Esophagus mucosa (tissue), 1 donor: ENCODE measurements at regions not wholly inside any gene's neighbourhood (a gene's known extent, or its start where the extent isn't known, plus 50 kb on each side); places are given as distances from the start of the nearest gene placed in this dataset.

Experiments
- ATAC-seq: fragments of 200-7000 bp; cut with Tn5 transposase; one replicate; pipeline ENCODE4 v1.9.1; 2020
- donor health status: DM: yes; HTN: yes; CAD: no.

DNA sequence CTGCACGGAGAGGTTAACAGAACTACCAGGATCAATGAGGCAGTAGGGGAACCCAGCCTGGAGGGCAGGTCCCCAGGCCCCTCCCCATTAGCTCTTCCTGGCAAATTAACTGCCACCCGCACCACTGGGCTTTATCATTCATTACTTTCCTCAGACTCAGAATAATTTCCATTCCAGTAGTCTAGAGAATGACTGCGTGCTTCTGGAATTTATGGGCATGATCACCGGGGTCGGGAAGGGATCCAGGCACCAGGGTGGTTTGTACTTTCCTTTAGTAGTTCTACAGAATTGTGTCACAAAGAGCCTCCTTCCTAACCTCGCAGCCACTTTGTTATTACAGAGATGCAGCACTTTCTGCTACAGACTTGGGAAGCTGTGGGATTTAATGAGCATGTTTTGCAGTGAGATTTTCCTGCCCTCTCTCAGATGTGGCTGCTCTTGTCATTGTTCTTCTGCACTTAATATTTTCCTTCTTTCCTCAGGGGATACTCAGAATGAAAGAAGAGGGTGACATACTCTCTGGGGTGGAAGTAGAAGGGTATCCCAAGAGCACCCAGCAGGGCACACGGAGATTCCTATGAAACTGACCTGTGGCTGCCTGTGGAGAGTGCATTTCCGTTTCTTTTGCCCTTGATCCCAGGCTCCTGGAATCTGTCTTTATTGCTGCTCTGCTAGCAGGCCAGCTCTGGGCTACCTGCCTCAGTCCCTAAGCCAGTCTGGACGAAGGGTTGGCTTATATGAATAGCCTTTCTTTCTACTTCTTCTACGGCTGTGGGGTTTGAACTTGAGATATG is 285.0 kb upstream of the SLC10A2 start:
- ATAC-seq, result no peak

DNA sequence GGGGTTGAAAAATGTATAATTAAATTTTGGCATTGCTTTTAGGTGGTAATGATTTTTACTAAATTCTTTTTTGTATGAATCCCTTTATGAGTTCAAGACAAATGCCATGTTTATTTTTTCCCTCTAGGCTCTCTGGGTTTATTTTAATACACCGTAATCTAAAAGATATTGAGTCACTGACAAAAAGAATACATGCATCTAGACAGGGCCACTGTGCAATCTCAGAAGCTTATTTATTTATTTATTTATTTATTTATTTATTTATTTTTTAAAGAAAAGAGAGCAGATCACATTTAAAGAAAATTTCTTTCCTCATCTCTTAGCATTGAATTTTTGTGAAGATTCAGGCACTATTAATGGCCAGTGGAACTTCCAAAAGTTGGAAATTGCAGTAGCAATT is 283.9 kb upstream of the SLC10A2 start:
- ATAC-seq, result no peak

DNA sequence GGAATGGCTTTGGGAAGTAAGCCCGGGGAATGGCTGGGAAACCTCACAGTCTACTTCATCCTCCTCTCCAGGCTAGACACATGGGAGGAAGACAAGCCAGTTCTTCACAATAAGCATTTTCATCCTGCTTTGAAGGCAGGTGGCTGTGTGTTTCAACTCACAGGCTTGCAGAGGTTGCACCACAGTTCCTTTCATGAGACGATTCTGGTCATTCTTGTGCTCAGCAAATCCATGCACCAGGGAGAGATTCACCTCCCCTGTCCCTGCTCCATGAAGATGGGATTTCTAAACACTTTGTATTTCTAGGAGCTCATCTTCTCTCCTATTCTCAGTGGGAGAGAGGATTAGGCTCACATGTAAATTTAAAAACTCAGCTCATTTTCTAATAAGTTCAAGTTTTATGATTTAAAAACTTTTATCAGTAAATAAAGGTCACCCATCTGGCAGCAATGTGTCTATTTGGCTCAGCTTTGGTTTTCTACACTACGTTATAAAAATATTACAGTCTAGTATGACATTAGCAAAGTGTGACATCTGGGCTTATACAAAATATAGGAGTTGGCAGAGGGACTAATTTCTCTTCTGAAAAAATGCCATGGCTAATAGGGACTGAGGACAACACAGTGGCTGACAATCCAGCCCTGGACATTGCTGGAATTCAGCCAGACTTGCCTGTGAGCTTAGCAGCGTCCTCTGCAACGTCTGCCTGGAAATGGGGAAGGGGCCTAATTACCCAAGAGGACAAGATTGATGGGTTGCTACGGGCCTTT is 283.2 kb upstream of the SLC10A2 start:
- ATAC-seq, result no peak

DNA sequence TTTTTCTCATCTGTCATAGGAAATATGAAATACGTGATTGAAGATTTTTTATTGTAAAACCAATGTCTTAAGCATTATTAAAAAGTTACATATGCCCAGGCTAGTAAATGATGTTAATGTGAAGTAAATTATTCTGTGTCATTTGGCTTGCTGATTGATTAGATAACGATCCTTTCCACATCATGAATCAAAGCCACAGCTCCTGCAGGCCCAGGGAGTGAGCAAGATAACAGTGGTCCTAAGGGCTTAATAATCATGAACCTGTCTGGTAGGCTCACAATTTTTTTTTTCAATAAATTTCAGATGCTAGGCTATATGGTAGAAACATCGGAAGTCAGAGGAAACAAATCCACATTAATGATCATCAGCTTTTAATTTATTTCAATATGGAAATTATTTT is 269.0 kb upstream of the SLC10A2 start:
- no peak for ATAC-seq

DNA sequence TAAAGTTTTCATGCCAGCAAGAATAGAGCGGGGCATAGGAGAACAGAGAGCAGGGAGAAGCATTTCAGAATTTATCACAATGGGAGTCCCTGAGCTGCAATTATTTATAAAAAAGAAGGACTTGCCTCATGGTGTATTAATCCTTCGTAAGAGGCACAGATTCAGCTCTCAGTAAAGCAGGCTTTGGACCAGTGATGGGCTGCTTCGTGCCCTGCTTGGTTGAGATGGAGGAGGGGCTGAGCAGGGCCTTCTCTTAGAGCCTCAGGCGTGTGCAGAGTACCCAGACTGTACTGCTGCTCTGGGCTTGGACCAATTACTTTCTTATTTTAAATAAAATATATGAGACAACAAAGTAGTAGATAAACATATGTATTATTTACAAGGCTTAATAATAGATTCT is 265.7 kb upstream of the SLC10A2 start:
- ATAC-seq, result no peak

DNA sequence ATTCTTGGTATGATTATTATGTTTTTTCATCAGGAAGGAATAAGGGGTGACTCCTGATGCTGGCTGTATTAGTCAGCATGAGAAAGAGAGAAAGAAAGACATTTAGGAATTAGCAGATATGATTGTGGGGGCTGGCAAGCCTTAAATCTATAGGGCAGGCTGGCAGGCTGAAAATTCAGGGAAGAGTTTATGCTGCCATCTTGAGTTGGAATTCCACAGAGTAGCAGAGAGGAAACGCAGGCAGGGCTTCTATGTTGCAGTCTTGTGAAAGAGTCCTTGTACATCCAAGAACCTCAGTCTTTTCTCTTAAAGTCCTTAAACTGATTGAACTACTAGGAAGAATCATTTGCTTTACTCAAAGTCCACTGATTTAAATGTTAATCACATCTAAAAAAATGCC is 262.7 kb upstream of the SLC10A2 start:
- ATAC-seq, result no peak

DNA sequence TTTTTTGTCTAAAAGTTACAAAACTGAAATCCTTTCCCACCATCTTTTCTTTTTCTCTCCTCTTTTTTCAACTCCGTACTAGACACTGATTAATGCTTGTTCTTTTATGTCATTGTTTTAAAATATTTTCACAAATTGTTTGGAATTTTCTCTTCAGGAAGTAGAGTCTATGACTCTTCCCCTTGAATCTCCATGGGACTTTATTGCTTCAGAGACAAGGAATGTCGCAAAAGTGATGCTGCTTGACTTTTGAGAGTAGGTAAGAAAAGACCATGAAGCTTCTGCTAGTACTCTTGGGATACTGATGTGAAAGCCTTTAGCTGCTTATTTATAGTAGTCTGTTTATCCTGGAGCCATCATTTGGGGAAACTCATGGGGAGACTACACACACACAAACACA is 260.1 kb upstream of the SLC10A2 start:
- ATAC-seq, result no peak

DNA sequence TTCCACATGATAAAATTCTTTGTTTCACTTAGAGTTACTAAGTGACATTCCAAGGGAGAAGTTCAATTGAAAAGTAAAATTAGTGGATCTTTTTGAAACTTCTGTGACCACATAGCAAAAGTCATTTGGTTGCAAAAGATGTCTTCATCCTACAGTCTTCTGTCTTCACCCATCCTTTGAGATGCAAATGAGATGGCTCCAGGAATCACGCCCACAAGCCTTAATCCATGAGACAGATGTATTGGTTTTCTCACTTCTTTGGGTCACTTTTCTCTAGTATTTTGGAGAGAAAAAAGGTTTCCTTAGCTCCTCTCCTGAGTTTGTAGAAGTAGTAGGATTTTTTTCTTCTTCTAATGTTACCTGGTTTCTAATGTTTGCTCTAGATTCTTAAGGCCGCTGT is 259.5 kb upstream of the SLC10A2 start:
- no peak for ATAC-seq

DNA sequence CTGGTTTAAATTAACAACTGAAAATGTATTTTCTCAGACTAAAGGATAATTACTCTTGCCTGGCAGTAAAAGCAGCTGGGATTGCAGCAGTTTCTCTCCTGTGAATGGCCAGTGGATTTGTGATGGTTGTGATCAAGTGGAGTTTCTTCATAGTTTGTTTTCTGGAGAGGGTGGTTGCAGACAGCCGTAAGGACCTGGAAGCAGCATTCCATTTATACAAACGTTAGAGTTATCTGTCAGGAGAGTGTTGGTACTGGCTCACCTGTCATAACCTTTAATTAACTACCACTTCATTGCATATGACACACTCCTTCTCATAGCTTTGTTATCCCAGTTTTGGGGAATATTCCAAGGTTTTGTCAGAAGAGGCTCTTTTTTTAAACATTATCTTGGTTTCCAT is 258.4 kb upstream of the SLC10A2 start:
- ATAC-seq, result no peak

DNA sequence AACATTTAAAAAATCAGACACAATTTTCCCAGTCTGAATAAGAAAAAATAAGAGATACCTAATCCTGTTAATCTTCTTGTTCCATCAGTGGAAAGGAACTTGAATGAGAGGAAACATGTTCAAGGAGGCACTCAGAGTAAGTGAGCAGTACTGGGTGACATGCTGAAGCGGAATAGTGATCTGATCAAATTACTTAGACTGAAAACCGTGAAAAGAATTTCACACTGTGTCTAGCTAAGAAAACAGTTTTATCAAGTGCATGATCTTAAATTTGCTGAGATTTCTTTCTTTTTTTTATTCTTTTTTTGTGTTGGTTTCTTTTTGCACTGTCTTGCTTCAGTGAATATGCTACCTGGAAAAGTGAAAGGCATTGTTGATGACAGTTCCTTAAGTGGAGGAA is 249.5 kb upstream of the SLC10A2 start:
- ATAC-seq, result no peak

DNA sequence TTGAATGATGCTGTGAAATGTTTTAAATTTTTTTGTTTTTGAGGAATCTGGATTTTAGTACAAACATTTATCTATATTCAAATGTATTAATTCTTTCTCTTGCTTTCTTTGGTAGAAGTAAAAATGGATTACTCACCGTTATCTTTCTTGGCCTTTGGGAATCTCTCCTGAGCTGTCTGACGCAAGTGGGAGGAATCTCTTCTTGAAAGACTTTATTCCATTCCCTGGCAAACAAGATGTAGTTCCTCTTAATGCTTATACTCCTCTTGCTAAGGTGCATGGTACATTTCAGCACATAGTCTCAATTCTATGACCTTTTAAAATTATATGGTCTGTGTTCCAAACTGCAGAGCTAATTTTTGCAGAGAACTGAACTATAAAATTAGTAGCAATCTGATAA is 246.2 kb upstream of the SLC10A2 start:
- ATAC-seq, result no peak

DNA sequence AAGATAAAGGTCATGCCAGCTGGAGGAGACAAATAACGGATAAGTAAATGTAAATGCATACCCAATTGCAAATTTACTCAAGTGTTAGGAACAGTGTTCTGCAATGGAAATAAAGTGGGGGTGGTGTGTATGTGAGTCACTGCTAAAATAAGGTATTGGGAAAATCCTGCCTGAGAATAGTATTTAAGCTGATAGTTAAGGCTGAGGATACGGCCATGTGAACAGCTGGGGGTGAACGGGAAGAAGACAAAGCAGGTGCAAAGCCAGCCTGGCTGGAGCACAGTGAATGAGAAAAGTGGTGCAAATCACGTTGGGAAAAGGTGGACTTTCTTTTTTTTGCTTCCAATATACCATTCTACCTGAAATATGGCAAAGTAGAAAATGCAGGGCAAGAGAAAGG is 242.4 kb upstream of the SLC10A2 start:
- no peak for ATAC-seq

DNA sequence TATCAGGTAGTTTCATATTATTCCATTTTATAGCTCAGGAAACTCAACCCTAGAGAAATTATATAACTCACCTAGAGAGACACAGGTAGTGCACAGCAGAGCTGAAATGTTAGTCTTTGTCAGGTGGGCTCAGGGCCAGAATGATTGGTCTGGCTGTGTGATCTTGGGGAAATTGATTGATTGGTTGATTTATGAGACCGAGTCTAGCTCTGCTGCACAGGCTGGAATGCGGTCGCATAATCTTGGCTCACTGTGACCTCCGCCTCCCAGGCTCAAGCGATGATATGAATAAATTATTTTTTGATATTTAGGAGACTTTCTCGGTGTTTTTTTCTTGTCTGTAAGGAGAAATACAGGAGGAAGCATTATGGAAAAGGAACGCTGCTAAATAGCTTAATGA is 239.9 kb upstream of the SLC10A2 start:
- no peak for ATAC-seq

DNA sequence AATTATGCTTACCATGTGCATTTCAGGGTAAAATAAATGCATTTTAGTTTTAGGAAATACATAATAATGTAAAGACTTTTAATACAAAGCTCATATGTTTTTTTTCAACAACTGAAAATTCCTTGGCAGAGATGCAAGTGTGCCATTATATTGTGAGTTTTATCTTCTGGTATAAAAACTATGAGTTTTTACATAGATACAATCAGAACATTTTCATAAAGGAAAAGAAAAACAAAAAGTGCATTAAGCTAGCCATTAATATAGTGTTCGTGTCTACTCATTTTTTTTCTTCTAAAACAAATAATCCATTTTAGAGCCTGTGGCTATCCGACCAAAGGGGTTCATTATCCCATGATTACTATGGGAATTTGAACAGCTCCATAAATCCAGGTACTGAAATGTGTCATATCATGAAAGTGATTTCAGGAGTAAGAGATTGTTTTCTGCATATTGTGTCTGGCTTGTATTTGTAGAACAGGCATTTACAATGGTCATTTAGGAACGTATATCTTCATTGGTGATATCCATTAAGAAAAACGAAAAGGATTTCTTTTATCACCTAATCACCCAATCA is 236.9 kb upstream of the SLC10A2 start:
- no peak for ATAC-seq

DNA sequence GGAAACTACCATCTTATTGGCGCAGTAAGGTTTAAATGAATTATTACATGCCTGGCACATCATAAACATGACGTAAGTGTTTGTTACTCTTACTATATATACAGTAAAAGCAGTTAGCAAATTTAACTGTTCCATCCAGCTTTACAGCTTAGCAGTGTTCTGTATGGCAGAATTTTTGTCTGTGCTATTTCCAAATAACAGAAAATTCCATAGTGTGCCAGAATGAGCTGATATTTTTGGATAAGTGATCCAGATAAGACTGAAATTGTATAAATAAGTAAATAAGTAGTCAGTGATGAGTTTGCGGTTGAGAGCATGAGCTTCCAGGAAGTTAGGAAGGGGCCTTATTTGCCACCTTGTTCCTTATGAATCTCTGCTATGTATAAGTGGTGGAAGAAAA is 236.5 kb upstream of the SLC10A2 start:
- no peak for ATAC-seq

DNA sequence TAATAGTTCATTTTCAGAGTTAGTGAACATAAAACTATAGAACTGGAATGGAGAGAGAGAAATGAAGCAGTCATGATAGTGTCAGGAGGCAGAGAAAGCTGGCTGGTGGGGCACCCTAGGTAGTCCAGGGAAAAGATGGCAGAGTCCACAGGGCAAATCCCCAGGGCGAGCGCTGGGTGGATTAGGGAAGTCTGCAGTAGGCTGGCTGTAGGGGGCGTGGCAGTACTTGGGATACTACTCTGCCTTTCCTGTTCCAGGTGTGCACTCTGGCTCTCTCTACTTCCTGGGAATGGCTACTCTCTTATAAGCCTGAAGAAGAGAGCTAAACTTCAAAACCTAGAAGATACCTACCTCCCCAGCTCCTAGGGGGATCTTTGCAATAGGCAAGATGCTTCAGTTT is 232.9 kb upstream of the SLC10A2 start:
- ATAC-seq, result no peak

DNA sequence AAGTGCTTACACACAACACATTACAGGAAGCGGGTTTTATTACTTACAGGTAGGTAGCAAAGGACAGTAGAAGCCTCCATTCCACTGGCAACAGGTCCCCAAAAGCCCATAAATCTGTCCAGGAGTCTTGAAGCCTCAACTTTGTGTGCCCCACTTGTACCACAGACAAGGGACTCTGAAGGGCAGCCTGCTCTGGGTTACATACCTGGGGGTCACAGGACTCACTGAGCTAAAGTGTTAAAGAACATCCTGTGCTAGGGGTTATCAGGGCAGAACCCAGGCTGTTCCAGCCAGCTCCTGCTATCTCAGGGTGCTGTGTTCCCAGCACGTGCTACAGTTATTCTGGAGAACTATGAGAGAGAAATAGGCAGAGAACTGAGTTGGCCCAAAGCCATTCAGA is 230.9 kb upstream of the SLC10A2 start:
- ATAC-seq, result no peak

DNA sequence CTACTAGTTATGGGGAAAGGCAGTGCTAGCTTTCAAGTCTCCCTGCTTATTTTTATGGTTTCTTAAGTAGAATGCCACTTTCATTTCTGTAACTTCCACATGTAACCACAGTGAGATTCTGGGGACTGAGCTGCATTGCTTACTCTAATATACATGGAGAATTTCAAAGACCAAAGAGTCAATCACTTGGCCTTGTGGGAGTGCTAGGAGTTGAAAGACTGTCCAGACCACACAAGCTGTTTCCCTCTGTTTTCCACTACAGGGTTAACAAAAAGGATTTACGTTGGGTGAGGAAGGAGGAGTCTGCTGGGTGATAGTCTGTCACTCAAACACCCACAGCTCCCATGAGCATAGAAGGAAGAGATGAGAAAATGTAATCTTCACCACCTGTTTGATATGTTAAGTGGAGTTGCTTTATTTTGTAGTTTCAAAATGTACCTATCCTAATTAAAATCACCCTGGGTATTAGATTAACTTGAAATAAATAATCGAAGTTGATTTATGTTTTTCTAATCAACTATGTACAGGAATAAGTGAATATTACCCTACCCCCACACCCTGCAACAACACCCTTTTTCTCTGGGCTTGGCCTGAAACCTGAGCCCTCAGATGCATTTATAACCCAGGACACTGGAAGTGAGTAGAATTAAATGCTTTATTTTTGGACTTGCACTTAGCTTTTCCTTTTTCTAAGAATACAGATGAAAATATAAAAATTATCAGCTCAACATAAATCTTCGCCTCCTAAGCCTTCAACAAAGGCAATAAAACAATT is 225.8 kb upstream of the SLC10A2 start:
- ATAC-seq, result no peak

DNA sequence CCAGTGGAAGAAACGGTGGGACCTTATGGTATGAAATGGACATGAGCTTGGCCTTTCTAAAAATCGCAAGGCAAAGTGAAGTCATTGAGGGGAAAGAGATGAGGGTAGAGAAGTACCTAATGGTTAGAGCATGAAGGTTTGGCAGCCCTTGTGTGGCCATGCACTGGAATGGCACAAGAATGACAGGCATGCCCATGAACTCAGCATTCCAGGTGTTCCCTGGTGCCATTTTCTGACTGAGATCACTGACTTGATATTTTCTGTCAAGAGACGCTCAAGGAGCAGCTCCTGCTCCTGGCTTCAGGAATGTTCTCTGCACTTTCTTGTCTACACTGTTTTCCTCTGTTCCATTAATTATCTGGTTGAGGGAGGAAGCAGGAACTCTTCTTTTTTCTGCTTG is 225.0 kb upstream of the SLC10A2 start:
- ATAC-seq, result no peak

DNA sequence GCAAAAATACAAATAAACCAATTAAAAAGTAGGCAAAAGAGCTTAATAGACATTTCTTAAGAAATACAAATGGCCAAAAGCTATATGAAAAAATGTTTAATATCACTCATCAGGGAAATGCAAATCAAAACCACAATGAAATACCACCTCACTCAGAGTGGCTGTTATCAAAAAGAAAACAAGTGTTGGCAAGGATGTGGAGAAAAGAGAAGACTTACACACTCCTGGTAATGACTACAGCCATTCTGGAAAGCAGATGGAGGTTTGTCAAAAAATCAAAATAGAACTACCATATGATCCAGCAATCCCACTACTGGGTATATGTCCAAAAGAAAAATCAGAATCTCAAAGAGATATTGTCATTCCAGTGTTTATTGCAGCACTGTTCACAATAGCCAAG is 223.5 kb upstream of the SLC10A2 start:
- ATAC-seq, result no peak

DNA sequence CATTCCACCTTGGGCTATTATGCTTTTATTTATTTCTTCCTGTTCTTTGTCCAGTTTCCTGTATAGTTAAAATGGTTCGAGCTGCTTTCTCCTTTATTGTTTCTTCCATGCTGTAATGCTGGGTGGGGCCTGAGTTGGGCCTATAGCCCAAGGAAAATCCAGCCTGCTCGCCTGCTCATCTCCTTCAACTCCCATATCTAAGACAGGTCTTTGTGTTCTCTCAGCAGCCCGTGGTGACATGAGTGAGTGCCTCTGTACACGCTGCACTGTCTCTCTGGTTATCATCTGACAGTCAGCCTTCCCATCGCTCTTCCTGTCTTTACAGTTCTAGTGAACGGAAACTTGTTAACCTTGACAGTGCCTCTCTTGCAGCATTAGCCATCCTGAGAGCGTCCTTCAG is 221.9 kb upstream of the SLC10A2 start:
- peak; percentile 25 for ATAC-seq

DNA sequence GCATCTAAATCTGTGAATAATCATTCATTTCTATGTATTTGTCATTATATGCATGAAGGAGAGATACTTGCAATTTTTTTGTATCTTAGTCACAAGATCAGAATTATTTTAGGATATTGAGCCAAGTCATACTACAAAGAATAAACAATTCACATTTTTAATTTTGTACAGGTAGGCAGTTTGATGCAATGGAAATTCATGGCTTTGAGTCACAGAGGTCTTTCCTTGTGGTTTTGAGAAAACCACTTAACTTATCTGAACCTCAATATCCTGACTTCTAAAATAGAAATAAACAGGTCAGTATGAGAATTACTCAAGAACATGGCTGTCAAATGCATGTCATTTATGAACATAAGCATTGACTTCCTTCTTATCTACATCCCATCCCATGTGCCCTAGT is 221.4 kb upstream of the SLC10A2 start:
- no peak for ATAC-seq

DNA sequence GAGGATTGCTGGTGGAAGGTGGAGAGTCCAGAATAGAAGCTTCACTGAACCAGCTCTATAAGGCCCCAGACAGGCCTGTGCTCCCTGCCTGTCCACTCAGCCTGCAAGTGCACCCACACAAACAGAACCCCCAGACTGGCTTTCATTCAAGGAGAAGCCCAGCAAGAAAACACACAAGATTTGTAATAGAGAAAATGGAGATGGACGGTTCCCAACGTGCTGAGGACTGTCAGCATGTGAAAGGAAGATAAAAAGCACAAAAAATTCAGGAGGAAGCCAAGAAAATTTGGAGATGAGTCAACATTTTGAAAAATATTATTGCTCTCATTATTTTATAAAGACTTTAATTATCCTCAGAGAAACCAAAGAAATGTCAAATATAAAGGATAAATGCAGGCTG is 218.2 kb upstream of the SLC10A2 start:
- ATAC-seq, result no peak
